ENCODE measurements at regions not wholly inside any gene's neighbourhood (a gene's known extent, or its start where the extent isn't known, plus 50 kb on each side); places are given as distances from the start of the nearest gene placed in this dataset.

DNA sequence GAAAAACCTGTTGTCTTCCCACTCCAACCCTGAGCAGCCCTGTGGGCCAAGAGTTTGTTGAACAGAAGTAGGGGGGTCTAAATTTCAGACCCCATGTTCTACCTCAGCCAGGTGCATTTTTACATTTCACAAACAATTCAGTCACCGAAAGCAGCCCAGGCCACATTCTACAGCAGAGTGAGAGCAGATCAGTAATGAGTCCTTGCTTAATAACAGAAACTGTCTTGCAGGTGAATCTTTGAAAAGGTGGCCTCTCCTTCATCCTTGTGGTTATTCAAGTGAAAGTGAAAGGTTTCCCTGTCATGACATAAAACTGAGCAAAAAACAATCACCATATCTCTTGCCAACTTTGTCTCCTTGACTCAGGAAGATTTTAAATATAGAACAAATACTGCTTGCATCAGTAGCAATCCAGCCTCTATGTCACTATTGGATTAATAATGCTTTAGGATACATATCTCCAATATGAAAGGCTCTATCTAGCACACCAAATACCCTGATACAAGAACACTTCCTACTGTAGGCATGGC, 670.2 kb downstream of the DIAPH3 start:
- TF ChIP-seq, protein P1, sequence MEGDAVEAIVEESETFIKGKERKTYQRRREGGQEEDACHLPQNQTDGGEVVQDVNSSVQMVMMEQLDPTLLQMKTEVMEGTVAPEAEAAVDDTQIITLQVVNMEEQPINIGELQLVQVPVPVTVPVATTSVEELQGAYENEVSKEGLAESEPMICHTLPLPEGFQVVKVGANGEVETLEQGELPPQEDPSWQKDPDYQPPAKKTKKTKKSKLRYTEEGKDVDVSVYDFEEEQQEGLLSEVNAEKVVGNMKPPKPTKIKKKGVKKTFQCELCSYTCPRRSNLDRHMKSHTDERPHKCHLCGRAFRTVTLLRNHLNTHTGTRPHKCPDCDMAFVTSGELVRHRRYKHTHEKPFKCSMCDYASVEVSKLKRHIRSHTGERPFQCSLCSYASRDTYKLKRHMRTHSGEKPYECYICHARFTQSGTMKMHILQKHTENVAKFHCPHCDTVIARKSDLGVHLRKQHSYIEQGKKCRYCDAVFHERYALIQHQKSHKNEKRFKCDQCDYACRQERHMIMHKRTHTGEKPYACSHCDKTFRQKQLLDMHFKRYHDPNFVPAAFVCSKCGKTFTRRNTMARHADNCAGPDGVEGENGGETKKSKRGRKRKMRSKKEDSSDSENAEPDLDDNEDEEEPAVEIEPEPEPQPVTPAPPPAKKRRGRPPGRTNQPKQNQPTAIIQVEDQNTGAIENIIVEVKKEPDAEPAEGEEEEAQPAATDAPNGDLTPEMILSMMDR (IDR thresholded peaks at IDR 0.05) = no peak
- TF ChIP-seq POLR2A (IDR thresholded peaks at IDR 0.05) = no peak
